ENCODE measurements at regions not wholly inside any gene's neighbourhood (a gene's known extent, or its start where the extent isn't known, plus 50 kb on each side); places are given as distances from the start of the nearest gene placed in this dataset.

DNA sequence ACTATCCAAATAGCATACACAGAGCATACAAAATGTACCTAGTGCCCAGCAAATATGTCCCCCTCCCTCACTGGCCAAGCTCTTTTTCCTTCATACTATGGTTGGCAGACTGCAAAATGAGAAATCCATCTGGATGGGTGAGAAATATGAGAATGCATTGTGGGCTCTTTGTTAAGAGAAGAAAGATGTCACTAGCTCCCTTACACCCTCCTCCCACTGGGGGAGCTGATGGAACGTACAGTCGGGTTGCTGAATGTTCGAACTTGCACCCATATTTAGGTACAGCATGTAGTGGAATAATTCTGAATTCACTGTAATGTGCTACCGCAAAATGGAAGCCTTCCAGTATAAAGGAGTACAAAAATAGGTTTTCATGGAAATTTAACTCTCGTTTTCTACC lies 377.4 kb downstream of the GRIN2B start:
- no peaks in the 10 kb centered on the region for H3K9me3 ChIP-seq
- H3K4me3 ChIP-seq: no peak overlapping the region
- no peaks in the 10 kb centered on the region for H3K36me3 ChIP-seq
- intact Hi-C loops (cut with DNase I; ENCODE audit: low total_unique reads): no loop called here
- DNase-seq (ENCODE audit: low spot score in 2 of 2): no peak
- TF ChIP-seq POLR2AphosphoS5 (IDR thresholded peaks at IDR 0.05) (no peak), POLR2A (IDR thresholded peaks at IDR 0.05) (no peak)
- TF ChIP-seq, protein P1, sequence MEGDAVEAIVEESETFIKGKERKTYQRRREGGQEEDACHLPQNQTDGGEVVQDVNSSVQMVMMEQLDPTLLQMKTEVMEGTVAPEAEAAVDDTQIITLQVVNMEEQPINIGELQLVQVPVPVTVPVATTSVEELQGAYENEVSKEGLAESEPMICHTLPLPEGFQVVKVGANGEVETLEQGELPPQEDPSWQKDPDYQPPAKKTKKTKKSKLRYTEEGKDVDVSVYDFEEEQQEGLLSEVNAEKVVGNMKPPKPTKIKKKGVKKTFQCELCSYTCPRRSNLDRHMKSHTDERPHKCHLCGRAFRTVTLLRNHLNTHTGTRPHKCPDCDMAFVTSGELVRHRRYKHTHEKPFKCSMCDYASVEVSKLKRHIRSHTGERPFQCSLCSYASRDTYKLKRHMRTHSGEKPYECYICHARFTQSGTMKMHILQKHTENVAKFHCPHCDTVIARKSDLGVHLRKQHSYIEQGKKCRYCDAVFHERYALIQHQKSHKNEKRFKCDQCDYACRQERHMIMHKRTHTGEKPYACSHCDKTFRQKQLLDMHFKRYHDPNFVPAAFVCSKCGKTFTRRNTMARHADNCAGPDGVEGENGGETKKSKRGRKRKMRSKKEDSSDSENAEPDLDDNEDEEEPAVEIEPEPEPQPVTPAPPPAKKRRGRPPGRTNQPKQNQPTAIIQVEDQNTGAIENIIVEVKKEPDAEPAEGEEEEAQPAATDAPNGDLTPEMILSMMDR (IDR thresholded peaks at IDR 0.05): no peak
- H3K4me1 ChIP-seq: no peaks in the 10 kb centered on the region
- no peak overlapping the region for H3K27ac ChIP-seq
- no peaks in the 10 kb centered on the region for H3K27me3 ChIP-seq

DNA sequence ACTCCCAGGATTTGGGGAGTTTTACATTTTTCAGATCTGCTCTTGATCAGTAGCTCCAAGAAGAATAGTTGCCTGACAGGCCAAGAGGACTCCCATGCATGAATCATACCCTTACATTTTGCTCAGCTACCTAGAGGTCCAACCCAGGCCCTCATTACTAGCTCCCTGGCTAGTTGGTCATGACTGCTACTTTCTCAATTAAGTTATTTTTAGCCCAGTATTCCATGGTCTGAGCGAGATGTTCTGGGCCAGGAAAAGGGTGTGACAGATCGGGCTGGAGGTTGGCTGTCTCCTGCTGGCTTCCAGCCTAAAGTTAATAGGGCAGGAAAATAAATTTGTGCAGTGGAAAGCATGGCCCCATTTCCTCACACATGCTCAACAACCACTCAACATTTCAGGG lies 379.2 kb downstream of the GRIN2B start:
- no peaks in the 10 kb centered on the region for H3K9me3 ChIP-seq
- no peaks in the 10 kb centered on the region for H3K27me3 ChIP-seq
- DNase-seq (ENCODE audit: low spot score in 2 of 2): no peak
- intact Hi-C loops (cut with DNase I; ENCODE audit: low total_unique reads): no loop called here
- TF ChIP-seq, protein P1 (IDR thresholded peaks at IDR 0.05): no peak
- TF ChIP-seq POLR2AphosphoS5 (IDR thresholded peaks at IDR 0.05) (no peak), POLR2A (IDR thresholded peaks at IDR 0.05) (no peak)
- no peaks in the 10 kb centered on the region for H3K36me3 ChIP-seq
- H3K4me3 ChIP-seq: no peak overlapping the region
- no peaks in the 10 kb centered on the region for H3K4me1 ChIP-seq
- H3K27ac ChIP-seq: no peak overlapping the region

DNA sequence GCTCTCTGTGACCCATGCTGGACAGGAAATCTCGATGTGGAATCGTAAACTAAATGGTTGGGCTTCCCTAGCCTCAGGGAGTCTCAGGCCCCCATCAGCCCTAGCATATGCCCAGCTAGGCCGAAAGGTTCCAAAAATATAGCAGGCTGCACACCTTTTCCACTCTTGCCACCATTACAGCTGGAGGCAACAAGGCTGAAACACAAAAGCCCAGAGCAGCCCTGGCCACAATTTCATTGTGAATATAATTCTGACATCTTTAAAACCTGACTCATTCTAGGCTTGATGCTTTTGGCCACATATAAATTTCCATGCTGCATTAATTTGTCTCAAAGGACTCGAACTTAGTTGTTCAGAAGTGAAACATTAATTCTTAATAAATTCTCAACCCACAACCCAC lies 382.2 kb downstream of the GRIN2B start:
- TF ChIP-seq POLR2A (IDR thresholded peaks at IDR 0.05): no peak
- TF ChIP-seq, protein P1 (IDR thresholded peaks at IDR 0.05): no peak
- TF ChIP-seq POLR2AphosphoS5 (IDR thresholded peaks at IDR 0.05): no peak
- Histone ChIP-seq H3K4me1 (no peaks in the 10 kb centered on the region), H3K27me3 (no peaks in the 10 kb centered on the region), H3K4me3 (no peak overlapping the region), H3K27ac (no peak overlapping the region), H3K9me3 (no peaks in the 10 kb centered on the region), H3K36me3 (no peaks in the 10 kb centered on the region)
- no peak for DNase-seq (ENCODE audit: low spot score in 2 of 2)
- intact Hi-C loops (cut with DNase I; ENCODE audit: low total_unique reads): no loop called here

DNA sequence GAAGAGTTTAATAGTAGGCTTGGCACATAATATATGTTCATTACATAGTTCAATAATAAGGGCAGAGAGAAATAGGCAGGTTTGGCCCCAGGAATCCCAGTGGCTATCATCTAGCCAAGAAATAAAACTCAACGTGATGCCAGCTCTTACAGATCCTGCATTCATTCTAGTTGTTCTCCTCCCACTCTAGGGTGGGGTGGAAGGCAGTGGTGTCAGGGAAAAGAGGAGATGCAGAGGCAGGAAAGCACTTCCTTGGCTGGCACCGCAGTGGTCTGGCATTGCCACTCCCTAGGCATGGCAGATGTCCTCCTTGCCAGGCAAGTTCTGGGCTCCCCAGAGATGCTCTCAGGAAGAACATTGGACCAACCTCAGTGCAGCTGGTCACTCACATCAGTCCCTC lies 383.6 kb downstream of the GRIN2B start:
- Histone ChIP-seq H3K4me3 (no peak overlapping the region), H3K27me3 (no peaks in the 10 kb centered on the region), H3K4me1 (no peaks in the 10 kb centered on the region), H3K9me3 (no peaks in the 10 kb centered on the region), H3K27ac (no peak overlapping the region), H3K36me3 (no peaks in the 10 kb centered on the region)
- intact Hi-C loops (cut with DNase I; ENCODE audit: low total_unique reads): no loop called here
- no peak for DNase-seq (ENCODE audit: low spot score in 2 of 2)
- TF ChIP-seq POLR2AphosphoS5 (IDR thresholded peaks at IDR 0.05): no peak
- TF ChIP-seq POLR2A (IDR thresholded peaks at IDR 0.05): no peak
- TF ChIP-seq, protein P1 (IDR thresholded peaks at IDR 0.05): no peak

DNA sequence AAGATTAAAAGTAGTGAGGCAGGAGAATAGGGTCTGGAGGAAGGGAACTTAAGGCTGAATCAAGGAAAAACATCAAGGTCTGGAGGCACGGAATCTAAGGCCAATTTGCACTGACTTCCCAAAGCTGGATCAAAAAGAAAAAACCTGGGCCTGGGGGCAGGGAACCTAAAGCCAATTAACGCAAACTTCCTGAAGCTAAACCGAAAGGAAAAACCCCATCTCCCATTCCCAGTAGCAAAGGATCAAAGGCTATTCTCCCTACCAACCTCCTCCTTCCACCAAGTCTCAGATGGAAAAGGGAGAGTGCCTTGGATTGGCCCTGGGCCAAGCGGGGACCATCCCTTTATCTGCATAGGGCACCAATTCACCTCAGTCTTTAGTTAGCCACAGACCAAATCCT lies 384.2 kb downstream of the GRIN2B start:
- Histone ChIP-seq H3K27ac (no peak overlapping the region), H3K36me3 (no peaks in the 10 kb centered on the region), H3K27me3 (no peaks in the 10 kb centered on the region), H3K4me3 (no peak overlapping the region), H3K9me3 (no peaks in the 10 kb centered on the region), H3K4me1 (no peaks in the 10 kb centered on the region)
- intact Hi-C loops (cut with DNase I; ENCODE audit: low total_unique reads): no loop called here
- no peak for TF ChIP-seq POLR2AphosphoS5 (IDR thresholded peaks at IDR 0.05)
- TF ChIP-seq, protein P1 (IDR thresholded peaks at IDR 0.05): no peak
- TF ChIP-seq POLR2A (IDR thresholded peaks at IDR 0.05): no peak
- no peak for DNase-seq (ENCODE audit: low spot score in 2 of 2)

Data from breast epithelium (tissue), 4 donors.